ENCODE measurements at regions not wholly inside any gene's neighbourhood (a gene's known extent, or its start where the extent isn't known, plus 50 kb on each side); places are given as distances from the start of the nearest gene placed in this dataset.

GRCh38 chr11:105333153-105333552, 193.6 kb upstream of the CARD18 start:
- no peak for DNase-seq (ENCODE audit: low read depth)

DNA sequence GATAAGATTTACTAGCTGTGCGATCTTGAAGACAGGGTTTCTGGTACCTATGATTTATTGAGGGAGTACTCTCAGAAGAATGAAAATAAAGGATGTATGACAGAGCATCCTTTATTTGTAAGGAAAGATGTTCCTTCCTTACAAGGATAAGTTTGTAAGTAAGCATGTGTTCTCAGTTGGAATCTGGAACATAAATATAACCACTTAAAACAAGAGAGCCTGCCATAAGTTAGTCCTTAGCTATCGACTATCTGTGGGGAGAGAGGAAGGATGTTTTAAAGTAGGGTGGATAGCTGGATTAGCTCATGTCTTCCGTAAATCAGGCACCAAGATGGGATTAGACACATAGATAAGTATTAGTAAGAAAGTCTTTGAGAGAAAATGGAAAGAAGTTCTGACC, 192.6 kb upstream of the CARD18 start:
- DNase-seq (ENCODE audit: low read depth): no peak

- no peak for DNase-seq (ENCODE audit: low read depth)
These were observed 188.5 kb upstream of the CARD18 start for GRCh38 chr11:105328061-105328460.

GRCh38 chr11:105324156-105324555, 184.6 kb upstream of the CARD18 start:
- DNase-seq (ENCODE audit: low read depth): no peak

- DNase-seq (ENCODE audit: low read depth): no peak
These were observed 182.1 kb upstream of the CARD18 start for GRCh38 chr11:105321696-105322095.

- DNase-seq (ENCODE audit: low read depth): no peak
These were observed 175.7 kb upstream of the CARD18 start for GRCh38 chr11:105315287-105315686.

- DNase-seq (ENCODE audit: low read depth): no peak
These were observed 172.7 kb upstream of the CARD18 start for GRCh38 chr11:105312266-105312665.

DNA sequence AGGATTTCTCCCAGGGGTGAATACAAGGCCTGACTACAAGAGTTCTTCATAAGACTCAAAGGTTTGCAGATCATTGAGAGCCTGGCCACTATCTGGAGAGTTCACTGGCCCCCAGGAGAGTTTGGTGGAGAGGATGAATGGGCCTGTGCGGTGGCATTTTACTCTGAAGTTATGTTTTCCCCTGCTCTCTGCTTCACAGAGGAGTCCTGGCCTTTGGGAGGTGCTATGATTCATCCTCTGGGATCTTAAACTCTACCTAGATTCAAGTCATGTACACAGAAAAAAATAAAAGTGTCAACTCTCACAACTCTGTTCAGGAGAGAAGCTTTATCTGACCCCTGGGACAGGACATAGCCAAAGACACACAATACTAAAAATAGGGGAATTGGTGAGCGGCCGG, 159.1 kb upstream of the CARD18 start:
- peak; percentile 24 for DNase-seq (ENCODE audit: low read depth)

DNA sequence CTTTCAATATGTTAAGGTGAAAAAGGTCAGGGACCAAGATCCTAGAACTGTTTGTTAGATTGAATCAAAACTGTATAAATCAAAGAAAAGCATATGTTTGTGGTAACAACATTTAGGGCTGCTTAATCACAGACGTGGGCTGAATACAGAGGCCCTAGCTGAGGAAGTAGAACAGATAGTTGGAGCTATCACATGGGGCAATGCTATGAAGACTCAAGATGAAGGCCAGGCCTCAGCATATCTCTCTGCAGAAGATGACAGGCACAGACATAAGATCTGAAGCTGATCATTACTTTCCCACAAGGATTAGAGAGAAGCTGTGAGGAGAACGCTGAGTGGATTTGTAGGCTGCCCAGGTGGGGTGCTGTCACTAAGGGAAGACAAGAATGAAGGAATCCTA, 158.6 kb upstream of the CARD18 start:
- DNase-seq (ENCODE audit: low read depth): no peak

DNA sequence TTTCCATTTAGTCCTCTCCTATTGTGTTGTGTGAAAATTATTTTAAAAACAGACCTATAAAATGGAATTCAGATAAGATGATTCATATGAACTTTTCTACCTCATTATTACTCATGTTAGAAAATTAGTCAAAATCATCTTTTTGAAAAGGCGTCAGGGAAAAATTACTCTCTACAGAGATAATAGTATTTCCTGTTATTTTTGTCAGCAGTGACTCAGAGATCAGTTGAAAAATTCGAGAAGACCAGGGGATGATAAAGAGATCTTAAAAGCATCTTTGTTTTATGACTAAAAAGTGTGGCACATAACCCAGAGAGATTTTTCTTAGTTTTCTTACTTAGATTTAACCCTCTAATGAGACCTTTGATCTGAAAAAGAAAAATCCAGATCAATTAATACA, 157.9 kb upstream of the CARD18 start:
- DNase-seq (ENCODE audit: low read depth): peak; percentile 73

DNA sequence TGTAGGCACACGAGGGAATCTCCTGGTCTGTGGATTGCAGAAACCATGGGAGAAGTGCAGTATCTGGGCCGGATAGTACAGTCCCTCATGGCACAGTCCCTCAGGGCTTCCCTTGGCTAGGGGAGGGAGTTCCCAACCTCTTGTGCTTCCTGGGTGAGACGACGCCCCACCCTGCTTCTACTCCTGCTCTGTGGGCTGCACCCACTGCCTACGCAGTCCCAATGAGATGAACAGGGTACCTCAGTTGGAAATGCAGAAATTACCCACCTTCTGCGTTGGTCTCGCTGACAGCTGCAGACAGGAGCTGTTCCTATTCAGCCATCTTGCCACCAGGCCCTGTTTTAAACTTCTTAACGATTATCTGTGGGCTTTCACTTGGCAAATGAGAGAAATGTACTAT, 157.2 kb upstream of the CARD18 start:
- peak; percentile 2 for DNase-seq (ENCODE audit: low read depth)

- DNase-seq (ENCODE audit: low read depth): no peak
These were observed 156.8 kb upstream of the CARD18 start for GRCh38 chr11:105296386-105296785.

GRCh38 chr11:105282658-105283057, 143.1 kb upstream of the CARD18 start:
- peak; percentile 16 for DNase-seq (ENCODE audit: low read depth)

GRCh38 chr11:105274631-105275030, 135.1 kb upstream of the CARD18 start:
- DNase-seq (ENCODE audit: low read depth): no peak

- DNase-seq (ENCODE audit: low read depth): no peak
These were observed 134.2 kb upstream of the CARD18 start for GRCh38 chr11:105273660-105274280.

DNA sequence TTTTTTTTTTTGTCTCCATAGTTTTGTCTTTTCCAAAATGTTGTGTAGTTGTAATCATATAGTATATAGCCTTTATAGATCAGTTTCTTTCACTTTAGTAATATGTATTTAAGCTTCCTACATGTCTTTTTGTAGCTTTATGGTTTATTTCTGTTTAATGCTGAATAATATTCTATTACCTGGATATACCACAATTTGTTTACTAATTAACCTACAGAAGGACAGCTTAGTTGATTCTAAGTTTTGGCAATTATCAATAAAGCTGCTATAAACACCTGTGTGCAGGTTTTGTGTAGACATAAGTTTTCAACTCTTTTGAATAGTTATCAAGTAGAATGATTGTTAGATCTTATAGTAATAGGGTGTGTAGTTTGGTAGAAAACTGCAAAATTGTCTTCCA, 130.3 kb upstream of the CARD18 start:
- no peak for DNase-seq (ENCODE audit: low read depth)

DNA sequence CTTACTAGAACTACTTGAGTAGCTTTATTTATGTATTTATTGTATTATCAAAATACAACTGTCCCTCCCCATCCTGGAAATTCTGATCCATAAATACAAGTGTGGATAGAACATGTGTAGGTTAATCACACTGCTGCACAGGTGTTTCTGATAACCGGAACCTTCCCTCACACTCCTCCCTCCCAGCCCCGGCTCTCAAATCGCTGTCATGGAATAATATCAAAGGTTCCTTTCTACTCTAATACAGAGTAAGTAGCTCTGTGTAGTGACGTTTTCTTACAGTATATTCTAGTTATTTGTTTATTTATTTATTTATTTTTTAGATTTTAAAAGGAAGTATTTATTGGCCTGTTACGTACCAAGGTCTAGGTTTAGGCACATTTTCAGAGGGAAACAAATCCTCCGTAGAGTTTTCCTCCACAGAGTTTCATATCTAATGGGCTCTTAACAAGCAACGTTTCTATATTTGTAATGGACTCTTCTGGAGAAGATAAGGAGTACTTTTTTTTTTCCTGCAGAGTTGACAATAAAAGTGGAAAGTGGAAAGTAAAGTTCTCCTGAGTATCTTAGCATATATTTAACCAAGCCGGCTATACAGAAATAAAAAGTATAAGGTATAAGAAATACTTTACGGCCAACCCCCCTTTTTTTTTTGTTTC, 129.0 kb upstream of the CARD18 start:
- no peak for DNase-seq (ENCODE audit: low read depth)

DNA sequence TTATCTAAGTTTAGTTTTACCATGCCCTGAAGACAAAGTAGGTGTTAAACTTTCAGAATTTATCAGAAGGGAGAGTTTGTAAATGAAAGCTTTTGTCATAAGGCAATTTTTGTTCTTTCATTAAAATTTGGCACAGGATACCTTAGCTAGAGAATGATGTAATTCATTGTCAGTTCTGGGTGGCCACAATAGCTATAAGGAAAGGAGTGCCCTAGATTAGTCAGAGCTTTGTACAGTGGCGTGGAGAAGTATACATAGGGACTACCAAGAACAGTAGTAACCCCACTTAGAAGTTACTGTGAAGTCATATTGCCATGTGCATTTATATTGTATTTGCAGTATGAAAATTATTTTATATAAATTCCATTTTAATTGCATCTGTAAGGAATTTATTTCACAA, 126.3 kb upstream of the CARD18 start:
- DNase-seq (ENCODE audit: low read depth): no peak

- no peak for DNase-seq (ENCODE audit: low read depth)
These were observed 121.4 kb upstream of the CARD18 start for GRCh38 chr11:105260976-105261375.

DNA sequence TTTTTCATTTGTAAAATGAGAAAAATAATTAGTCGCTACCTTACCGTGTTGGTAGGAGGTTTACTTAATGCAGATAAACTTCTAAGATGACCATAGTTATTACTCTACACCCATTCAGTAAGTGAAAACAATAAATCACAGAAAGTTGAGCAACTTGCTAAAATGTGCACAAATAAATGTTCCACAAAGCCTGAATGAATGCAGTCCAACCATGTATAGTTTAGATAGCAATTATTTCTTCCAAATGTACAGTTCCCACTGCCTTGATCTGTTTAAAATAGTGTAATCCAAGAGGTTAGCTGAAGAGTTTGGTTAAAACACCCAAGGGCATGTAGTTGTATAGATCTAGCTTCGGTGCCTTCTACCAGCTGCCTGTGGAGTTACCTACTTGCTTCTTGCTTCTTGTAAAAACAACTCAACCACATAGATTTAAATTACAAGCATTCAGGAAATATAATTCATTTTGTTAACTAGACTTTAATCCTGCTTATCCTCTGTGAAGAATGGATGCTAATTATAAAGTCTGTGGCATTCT, 106.3 kb upstream of the CARD18 start:
- no peak for DNase-seq (ENCODE audit: low read depth)

DNA sequence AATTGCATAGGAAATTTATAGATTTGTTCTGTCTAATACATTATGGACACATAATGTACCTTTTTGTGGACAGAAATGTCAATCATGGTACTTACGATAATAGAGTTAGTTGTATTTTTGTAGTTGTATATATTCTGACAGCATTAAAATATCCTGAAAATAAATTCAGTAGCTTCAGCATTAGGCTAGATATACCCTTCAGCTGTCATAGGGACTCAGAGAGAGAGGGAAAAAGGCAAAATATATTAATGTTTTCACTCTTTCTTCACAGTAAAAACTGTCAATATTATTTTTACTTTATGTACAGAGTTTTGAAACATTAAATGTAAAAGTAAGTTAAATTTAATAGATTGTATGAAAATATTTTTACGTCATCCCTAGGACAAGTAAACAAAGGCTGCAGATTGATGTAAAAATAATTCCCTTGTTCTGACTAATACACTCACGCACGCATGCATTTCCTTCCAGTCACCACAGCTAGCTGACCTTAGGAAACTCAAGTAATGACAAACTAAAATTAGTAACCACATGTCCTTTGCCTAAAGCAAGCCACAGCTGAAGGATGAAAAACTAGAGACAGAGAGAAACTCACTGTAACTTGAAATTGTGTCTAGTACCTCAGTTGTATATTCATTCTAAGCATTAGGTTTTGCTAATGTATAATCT, 104.7 kb upstream of the CARD18 start:
- peak; percentile 92 for DNase-seq (ENCODE audit: low read depth)

DNA sequence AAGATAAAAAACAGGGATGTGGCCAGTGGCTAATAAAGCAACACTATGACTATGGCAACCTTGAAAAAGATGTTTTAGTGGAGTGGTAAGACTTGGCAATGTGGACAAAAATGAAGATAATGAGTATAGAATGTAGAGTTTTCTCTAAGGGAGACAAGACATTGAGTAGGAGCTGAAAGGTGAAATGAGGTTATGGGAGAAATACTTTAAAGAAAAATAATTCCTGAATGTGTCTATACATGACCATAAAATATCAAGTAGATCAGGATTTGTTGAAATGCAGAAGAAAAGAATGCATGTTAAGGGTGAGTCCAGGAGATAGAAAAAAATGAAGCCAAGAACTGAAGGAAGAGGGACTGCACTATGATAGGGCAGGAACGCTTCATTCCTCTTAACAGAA, 101.6 kb upstream of the CARD18 start:
- DNase-seq (ENCODE audit: low read depth): no peak

- DNase-seq (ENCODE audit: low read depth): peak; percentile 63
These were observed 97.1 kb upstream of the CARD18 start for GRCh38 chr11:105236664-105237063.

All from LHCN-M2 (cell line).